NCI-H345 treated with DMSO at 0.1 percent for 48 hours (cell line): ENCODE measurements at regions not wholly inside any gene's neighbourhood (a gene's known extent, or its start where the extent isn't known, plus 50 kb on each side); places are given as distances from the start of the nearest gene placed in this dataset.
"Not testable (repeated sequence)": the region's sequence is repeated elsewhere in the genome, so short reads cannot be mapped to it uniquely, and the experiment has no call there.

ENCODE experiments used
- DNase-seq: peaks from one replicate; lab custom pipeline; 2025; ENCODE audit not compliant: unreplicated experiment; lab: John Stamatoyannopoulos, UW

DNA sequence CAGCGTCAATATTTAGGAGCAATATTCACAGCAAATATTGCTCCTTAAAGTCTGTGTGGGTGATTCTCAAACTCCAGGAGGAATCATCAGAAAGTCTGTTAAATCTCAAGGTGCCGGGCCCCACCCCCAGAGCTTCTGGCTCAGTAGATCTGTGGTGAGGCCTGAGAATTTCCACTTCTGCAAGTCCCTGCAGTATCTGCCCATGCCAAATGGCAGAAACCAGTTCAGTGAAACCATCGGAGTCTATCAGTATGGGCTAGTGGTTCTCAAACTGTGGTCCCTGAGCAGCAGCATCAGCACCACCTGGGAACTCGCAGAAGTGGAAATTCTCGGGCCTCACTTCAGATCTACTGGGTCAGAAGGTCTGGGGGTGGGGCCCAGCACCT is 202.9 kb downstream of the SLC4A3 start:
- DNase-seq = no peak

DNA sequence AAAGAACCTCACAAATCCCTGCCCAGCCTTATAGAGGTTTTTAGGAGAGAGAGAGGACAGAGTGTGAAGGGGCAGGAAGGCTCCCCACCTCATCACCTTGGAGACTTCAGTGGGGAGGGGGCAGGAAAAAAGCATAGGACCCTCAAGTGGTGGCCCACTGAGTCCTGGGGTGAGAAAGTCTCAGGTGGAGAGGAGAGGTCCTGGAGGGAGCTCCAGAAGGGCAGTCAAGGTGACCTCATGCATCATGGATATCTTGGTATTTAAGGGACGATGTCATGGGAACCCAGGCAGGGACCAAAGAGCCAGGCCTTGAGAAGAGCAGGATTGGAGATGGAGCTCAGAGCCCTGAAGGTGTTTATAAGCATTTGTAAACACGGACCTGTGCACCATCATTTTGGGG is 204.5 kb downstream of the SLC4A3 start:
- no peak for DNase-seq

DNA sequence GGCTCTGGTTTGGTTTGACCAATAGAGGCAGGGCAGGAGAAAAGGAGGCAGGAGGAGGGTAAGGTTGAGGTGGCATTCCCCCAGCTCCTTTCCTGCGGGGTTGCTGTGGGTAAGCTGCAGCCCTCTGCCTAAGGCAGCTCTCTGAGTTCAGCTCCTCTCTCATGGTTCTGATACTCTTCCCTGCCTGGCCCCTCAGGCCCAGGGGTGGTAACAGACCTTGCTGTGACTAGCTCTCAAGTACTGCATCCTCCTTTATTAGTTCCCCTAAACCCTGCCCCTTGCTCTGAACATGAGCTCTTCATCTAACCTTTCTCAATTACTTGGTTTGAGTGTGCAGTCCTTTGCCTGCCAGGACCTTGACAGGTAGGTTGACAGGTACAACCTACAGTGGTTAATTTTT is 205.5 kb downstream of the SLC4A3 start:
- no peak for DNase-seq

DNA sequence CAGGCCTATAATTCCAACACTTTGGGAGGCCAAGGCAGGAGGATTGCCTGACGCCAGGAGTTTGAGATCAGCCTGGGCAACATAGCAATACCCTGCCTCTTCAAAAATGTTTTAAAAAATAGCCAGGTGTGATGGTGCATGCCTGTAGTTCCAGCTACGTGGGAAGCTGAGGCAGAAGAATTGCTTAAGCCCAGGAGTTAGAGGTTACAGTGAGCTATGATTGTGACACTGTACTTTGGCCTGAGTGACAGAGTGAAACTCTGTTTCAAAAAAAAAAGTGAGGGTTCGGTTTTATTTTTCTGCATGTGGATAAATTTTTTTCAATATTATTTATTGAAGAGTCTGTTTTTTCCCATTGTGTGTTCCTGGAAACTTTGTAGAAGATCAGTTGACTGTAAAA is 208.1 kb downstream of the SLC4A3 start:
- no peak for DNase-seq

DNA sequence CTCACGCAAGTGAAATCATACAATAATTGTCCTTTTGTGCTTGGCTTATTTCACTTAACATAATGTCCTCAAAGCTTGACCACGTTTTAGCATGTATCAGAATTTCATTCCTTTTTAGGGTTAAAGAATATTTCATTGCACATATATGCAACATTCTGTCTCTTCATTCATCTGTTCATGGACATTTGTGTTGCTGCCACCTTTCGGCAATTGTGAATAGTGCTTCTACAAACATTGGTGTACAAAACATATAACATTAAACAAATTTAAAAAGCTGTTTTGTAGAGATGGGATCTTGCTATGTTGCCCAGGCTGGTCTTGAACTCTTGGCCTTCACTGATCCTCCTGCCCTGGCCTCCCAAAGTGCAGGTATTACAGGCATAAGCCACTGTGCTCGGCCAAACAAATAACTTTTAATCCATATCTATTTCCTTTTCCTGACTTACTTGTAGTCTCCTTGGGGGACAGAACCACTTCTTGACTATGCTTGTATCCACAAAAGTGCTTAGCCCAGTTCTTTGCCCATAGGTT is 209.3 kb downstream of the SLC4A3 start:
- DNase-seq = no peak

DNA sequence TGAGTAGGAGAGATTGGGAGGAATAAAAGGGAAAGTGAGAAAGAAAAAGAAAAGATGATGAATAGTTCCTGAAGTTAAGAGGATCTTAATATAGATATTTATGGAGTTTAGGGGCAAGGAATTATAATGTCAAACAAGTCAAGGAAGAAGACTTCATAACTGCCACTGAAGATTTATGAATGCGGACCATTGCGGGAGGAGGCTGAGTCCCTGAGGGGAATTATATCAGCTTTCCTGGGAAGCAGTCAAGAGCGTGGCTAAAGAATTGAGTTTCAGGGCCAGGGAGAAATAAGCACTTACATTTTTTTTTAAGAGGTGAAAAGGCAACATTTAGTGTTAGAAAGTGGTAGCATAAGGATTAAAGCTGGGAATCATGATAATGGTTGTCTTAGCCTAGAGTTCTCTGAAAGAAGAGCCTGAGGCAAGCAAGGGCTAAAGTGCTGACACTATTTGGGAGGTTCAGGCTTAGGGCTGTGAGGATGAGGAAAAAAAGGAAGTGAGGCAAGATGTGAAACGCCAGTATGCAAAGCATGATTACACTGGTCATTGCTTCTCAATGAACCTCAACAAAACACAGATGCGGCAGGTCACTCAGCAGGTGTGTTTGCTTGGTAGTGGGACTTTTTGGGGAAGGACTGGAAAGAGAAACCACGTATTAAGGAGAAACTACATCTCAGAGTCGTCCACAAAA is 217.1 kb downstream of the SLC4A3 start:
- no peak for DNase-seq

DNA sequence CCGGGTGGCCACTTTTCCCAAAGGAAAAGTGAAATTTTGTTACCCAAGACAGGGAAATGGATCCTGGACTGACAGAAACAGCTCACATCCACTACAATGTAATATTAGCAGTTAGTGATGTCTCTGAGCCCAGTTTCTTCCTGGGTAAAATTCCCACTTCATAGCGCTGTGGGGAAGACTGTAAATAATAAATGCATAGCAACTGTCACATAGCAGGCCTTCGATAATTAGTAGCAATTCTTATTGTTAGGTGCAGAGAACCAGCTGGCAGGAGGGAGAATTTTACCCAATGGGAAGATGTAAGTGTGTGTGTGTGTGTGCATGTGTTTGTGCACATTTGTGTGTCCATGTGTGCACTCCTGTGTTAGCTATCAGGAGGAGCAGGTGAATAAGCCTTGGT is 221.5 kb downstream of the SLC4A3 start:
- DNase-seq = no peak

DNA sequence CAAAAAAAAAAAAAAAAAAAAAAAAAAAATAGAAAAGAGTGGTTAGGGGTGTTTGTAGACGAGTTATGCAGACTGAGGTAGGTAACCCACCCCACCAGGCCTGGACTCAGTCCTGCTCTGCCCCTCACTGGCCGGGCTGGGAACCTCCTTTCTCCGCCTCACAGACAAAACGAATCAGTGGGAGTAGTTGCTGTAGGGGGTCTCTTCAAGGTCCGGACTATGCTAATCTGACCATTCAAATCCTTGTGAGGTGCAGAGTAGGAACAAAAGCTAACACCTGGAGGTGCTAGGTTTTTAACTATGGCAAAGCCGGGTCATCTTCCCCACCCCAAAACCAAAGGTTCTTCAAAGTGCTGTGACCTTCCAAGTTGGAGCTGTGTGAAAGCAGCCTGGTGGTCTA is 223.7 kb downstream of the SLC4A3 start:
- no peak for DNase-seq

DNA sequence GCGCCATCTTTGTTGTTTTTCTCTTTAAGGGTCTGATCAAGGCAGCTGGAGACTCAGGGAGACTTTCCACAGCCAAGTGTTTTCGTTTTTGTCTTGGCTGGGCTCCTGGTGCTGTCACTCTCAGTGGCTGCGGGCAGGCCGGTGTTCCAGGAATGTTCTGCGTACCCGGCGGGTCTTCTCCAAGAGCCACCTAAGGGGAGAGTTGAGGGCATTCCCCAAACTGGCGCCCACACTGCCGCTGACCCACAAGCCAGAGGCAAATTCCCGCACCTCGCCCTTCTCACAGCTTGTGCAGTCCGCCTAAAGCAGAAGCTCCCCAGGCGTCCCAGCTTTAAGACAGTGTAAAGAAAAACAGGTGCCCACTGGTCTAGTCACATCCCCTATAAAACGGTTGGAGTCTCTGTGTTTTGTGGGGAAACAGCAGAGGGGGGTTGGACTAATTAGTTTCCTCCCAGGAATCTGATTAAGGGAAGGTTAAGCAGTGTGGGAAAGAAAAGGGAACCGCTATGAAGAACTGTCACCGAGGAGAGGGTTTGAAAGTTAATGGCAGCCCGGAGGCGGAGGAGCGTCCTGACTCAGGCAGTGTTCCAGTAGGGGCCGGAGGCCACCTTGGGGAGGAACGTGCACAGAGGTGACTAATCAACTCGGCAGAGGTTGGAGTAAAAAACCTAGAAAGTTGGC is 224.5 kb downstream of the SLC4A3 start:
- no peak for DNase-seq

DNA sequence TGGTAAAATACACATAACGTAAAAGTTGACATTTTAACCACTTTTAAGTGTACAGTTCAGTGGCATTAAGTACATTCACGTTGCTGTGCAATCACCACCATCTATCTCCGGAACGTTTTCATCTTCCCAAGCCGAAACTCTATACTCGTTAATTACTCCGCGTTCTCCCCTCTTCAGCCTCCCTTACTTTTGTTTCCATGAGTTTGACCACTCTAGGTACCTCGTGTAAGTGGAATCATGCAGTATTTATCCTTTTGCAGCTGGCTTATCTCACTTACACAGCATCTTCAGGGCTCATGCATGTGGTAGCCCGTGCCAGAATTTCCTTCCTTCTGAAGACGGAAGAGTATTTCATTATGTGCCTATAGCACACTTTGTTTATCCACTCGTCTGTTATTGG is 225.2 kb downstream of the SLC4A3 start:
- DNase-seq = no peak

DNA sequence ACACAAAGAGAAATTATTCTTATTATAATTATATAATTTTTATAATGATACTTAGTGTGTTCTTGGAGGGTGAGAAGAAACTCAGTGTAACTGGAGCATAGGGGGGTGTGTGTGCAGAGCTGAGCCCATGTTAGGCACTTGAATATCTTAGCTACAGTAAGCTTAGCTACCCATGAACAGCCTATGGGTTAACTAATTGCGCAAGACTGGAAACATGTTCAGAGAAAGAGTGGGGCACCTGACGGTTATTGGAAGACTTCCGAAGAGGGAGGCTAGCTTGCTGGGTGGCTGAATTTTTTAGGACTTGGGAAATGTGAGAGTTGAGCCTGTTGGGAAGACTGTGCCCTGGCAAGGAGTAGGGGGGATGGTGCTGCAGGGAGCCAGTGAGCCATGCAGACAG is 229.2 kb downstream of the SLC4A3 start:
- no peak for DNase-seq

DNA sequence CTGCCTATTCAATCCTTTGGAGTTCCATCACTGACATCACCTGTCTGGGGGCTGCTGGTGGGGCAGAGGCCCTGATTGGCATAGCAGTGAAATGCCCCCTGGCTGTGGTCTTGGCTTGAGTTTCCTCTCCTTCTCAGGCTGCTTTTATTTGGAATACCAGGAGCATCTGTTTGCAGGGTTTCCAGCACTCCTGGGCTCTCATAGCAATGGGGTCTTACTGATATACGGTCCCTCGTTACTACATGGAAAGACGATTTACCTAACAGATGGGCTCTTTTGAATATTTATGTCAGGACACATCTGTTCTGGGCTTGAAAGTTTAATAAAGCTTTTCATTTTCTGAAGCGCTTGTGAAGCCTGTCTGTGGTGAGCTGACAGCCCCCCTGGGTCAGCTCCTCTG is 230.3 kb downstream of the SLC4A3 start:
- DNase-seq = no peak

DNA sequence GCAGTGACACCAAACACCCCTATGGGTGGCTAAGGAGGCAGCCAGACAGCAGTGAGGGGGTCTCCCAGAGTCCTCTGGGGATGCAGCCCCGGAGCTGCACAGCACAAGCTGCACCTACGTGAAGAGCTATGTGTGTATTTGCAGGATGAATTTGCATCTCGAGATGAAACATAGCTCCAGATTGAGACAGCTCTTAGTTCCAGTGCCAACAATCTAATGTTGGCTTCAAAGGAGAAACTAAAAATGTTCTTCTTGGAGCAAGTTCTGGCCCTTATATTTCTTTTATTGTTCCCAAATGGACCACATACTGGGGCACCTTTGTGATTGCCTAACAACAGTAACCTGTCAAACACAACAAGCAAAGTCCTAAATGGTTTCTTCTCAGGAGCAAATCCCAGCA is 233.9 kb downstream of the SLC4A3 start:
- DNase-seq = no peak

DNA sequence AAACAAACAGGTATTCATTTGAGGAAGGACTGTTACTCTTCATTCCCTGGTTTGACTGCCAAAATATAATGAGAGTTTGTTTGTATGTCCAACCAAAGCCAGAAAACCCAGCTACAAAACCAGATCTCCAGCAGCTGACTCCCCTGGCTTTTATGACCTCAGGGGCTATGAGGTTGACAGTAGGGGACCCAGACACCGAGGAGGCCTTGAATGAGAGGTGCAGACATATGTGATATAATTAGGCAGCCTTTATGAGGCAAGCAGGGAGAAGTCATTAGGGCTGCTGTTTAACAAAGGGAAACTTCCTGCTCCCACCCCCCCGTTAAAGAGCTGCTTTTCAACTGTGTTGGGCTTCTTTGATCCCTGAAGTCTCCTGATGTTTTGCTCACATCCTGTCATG is 236.7 kb downstream of the SLC4A3 start:
- no peak for DNase-seq

DNA sequence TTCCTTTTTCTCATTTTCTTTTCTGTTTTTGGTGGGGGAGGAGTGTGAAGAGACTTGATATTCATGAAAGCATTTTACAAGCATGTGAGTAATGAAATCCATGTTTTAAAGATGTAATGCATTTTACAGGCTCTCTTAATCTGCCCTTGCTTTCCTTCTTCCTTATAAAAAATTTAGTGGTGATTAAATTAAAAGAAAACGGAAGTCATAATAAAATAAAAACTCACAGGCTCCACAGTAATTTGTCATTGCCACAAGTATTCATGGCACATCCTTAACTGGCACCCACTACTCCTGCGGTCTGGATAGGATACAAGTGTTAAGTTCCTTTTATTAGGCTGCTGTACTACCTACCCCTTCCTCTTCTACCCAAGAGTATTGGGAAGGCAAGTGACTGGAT is 241.2 kb downstream of the SLC4A3 start:
- no peak for DNase-seq

DNA sequence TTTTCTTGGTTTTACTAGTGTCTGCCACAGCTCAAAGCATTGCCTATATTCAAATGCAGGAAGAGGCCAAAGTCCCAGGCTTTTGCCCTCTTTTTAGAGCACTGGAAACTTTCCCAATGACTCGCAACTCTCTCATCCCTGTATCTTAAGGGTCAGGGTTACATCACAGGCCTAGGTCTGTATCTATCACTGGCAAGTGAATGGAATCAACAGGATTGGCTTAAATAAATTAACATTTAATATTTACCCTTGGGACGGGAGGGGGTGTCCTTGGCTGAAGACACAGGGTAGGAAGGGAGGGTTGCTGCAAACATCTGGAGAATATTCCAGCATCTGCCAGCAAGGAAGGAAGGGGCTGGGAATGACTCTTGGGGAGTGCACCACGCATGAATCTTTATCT is 242.6 kb downstream of the SLC4A3 start:
- DNase-seq = no peak

DNA sequence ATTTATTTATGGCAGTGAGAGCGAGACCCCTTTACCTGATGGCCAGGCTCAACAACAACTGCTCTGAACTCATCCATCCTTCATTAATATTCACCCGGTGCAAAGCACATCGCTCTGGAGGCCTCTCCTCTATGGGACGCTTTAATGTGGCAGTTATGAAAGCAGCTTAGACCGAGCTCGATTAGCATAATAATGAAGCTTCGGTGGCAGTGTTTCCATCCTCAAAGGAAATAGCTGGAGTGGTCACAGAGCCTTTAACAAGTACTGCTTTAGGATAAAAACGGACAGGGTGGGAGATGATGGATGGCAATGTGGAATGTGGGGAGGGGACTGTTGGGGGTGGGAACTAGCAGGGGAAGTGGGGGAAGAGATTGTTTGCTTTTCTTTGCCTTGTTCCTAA is 243.9 kb downstream of the SLC4A3 start:
- DNase-seq = no peak

DNA sequence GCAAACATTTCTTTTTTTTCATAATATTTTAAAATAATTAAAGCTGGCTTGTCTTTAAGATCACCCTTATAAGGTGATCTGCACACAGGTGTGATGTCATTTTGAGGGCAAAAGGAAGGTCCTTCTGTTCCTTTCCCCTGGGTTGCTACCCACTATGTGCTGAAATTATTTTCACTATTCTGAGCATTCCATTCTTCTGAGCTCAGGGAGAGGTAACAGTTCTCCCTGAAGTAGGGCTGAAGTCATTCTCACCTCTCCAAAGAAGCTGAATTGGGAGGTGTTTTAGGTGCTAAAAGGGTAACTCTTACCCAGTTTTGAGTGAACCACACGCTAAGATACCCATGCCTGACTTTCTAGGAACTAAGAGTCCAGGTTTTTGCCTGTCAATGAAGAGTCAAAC is 247.6 kb downstream of the SLC4A3 start:
- DNase-seq = no peak

DNA sequence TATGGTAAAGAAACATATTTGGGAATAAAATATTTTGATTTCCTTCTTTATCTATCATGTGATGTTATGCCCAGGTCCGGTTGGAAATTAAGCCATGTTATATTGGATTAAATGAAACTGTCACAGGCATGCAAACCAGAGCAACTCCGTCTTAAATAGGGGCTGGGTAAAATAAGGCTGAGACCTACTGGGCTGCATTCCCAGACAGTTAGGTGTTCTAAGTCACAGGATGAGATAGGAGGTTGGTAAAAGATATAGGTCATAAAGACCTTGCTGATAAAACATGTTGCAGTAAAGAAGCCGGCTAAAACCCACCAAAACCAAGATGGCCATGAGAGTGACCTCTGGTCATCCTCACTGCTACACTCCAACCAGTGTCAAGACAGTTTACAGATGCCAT is 248.6 kb downstream of the SLC4A3 start:
- DNase-seq = not testable (repeated sequence)

DNA sequence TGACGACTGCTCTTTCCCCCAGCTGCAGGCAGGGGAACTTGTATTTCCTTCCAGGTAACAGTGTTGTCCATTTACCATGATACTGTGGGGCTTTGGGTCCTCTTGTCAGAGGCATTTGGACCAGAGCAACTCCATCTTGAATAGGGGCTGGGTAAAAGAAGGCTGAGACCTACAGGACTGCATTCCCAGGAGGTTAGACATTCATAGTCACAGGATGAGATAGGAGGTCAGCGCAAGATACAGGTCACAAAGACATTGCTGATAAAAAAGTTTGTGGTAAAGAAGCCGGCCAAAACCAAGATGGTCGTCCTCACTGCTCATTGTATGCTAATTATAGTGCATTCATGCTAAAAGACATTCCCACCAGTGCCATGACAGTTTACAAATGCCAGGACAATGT is 249.5 kb downstream of the SLC4A3 start:
- DNase-seq = no peak

DNA sequence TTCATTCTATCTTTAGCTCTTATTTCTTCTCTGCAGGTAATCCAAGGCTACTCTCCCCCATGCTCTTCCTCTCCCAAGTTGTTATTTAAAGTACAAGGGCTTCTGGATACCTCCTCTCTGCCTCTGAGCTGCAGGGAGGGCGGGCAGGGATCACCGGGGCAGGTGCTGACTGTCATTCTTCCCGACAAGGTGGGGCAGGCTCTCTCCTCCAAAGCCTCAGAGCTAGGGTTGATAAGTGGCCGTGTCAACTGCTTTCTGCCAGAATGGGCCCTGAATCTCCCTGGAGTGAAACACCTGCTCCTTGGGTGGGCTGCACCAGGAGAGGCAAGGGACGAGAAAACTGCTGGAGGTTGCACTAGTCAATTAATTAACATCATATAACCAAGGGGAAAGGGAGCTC is 250.3 kb downstream of the SLC4A3 start:
- no peak for DNase-seq

DNA sequence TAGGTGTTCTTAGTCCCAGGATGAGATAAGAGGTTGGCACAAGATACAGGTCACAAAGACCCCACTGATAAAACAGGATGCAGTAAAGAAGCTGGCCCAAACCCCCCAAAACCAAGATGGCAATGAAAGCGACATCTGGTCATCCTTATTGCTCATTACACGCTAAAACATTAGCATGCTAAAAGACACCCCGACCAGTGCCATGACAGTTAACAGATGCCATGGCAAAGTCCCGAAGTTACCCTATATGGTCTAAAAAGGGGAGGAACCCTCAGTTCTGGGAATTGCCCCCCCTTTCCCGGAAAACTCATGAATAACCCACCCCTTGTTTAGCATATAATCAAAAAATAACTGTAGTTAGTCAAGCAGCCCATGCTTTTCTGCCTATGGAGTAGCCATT is 251.1 kb downstream of the SLC4A3 start:
- DNase-seq = no peak

DNA sequence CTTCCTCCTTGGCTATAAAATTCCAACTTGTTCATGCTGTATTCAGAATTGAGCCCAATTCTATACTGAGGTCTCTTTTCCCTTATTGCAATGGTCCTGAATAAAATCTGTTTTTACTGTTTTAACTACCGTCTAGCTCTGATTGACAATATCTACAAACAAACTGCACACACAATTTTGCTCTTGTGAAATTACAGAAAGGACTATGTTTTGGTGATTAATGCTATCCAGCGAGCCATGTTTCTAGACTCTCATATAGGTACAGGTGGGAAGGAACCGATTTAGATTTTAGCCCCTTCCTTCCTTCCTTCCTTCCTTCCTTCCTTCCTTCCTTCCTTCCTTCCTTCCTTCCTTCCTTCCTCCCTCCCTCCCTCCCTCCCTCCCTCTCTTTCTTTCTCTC is 254.4 kb downstream of the SLC4A3 start:
- DNase-seq = no peak
